Erythroblast (primary cell): ENCODE measurements at regions not wholly inside any gene's neighbourhood (a gene's known extent, or its start where the extent isn't known, plus 50 kb on each side); places are given as distances from the start of the nearest gene placed in this dataset.

ENCODE experiments used
- GATA1 ChIP-seq: IDR thresholded peaks from 2 replicates; pipeline ENCODE4 v1.6.1; 2011; ENCODE audit warnings: low read depth, mild to moderate bottlenecking, control low read depth, low read length, moderate library complexity
- POLR2A ChIP-seq: IDR thresholded peaks from 2 replicates; pipeline ENCODE4 v1.6.1; 2011; ENCODE audit warnings: mild to moderate bottlenecking, low read length

- TF ChIP-seq POLR2A = no peak
- TF ChIP-seq GATA1 = no peak
Observed at GRCh38 chr9:85276741-85277140, 465.0 kb downstream of the AGTPBP1 start.
